ENCODE measurements at regions not wholly inside any gene's neighbourhood (a gene's known extent, or its start where the extent isn't known, plus 50 kb on each side); places are given as distances from the start of the nearest gene placed in this dataset.

DNA sequence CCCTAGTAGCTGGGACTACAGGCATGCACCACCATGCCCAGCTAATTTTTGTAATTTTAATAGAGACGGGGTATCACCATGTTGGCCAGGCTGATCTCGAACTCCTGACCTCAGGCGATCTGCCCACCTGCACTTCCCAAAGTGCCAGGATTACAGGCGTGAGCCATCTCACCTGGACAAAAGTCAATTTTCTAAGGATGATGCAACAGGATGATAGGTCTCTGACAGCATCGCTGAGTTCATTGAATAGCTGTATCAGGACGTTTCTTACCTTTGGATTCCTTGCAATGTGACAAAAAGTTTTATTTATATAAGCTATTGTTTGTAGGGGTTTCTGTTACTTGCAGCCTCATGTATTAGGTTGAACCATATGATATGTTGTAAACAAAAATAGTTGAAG, 55.5 kb upstream of the PCED1B start:
- CTCF ChIA-PET: interaction anchor here (0.6 kb wide), 1 partner anchor 44 kb away, joined by 5 read pairs; no protein-coding TSS in a partner anchor
- no TSS peak for BruUV-seq (replicated peaks)
- Mint-ChIP-seq H3K4me3 (ENCODE audit: low read depth, unreplicated experiment) (no peak overlapping the region), H3K9me3 (ENCODE audit: low read depth, unreplicated experiment) (no peaks in the 10 kb centered on the region), H3K4me1 (ENCODE audit: low read depth, unreplicated experiment) (peaks cover 10% of the 10 kb centered on the region), H3K27ac (ENCODE audit: unreplicated experiment) (no peak overlapping the region), H3K36me3 (ENCODE audit: insufficient read depth, unreplicated experiment) (no peaks in the 10 kb centered on the region), H3K27me3 (ENCODE audit: unreplicated experiment) (no peaks in the 10 kb centered on the region)
- TF ChIP-seq, protein P1, sequence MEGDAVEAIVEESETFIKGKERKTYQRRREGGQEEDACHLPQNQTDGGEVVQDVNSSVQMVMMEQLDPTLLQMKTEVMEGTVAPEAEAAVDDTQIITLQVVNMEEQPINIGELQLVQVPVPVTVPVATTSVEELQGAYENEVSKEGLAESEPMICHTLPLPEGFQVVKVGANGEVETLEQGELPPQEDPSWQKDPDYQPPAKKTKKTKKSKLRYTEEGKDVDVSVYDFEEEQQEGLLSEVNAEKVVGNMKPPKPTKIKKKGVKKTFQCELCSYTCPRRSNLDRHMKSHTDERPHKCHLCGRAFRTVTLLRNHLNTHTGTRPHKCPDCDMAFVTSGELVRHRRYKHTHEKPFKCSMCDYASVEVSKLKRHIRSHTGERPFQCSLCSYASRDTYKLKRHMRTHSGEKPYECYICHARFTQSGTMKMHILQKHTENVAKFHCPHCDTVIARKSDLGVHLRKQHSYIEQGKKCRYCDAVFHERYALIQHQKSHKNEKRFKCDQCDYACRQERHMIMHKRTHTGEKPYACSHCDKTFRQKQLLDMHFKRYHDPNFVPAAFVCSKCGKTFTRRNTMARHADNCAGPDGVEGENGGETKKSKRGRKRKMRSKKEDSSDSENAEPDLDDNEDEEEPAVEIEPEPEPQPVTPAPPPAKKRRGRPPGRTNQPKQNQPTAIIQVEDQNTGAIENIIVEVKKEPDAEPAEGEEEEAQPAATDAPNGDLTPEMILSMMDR (IDR thresholded peaks at IDR 0.05; ENCODE audit: unreplicated experiment): no peak
- intact Hi-C loops (cut with micrococcal nuclease; ENCODE audit: unreplicated experiment): loop anchor here (5.0 to 10.0 kb wide), 3 partner anchors 349 to 872 kb away; no protein-coding TSS in a partner anchor
- no peak for DNase-seq

DNA sequence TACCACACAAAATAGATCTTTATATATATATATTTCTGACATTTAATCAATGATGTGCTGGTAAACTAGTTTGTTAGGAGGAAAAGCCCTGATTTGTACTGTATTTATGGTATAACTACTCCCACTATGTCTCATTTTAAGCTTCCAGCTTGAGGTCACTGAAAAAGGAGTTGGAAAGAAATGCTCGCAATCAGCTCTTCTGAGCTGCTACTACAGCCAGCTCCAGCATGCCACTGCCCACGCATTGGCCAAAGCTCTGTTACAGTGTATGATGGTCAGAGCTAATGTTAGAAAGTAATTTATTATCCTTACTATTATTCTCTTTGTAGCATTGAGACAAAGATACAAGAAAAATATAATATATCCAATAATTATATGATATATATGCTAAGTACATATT, 55.0 kb upstream of the PCED1B start:
- no TSS peak for BruUV-seq (replicated peaks)
- DNase-seq: no peak
- Mint-ChIP-seq H3K4me1 (ENCODE audit: low read depth, unreplicated experiment) (peaks cover 10% of the 10 kb centered on the region), H3K27me3 (ENCODE audit: unreplicated experiment) (no peaks in the 10 kb centered on the region), H3K9me3 (ENCODE audit: low read depth, unreplicated experiment) (no peaks in the 10 kb centered on the region), H3K4me3 (ENCODE audit: low read depth, unreplicated experiment) (no peak overlapping the region), H3K36me3 (ENCODE audit: insufficient read depth, unreplicated experiment) (no peaks in the 10 kb centered on the region), H3K27ac (ENCODE audit: unreplicated experiment) (no peak overlapping the region)
- CTCF ChIA-PET: interaction anchor here (0.6 to 1.2 kb wide), 2 partner anchors 10 to 44 kb away, joined by 3 to 5 read pairs; no protein-coding TSS in a partner anchor
- intact Hi-C loops (cut with micrococcal nuclease; ENCODE audit: unreplicated experiment): loop anchor here (5.0 to 10.0 kb wide), 3 partner anchors 350 to 872 kb away; no protein-coding TSS in a partner anchor
- TF ChIP-seq, protein P1 (IDR thresholded peaks at IDR 0.05; ENCODE audit: unreplicated experiment): no peak

DNA sequence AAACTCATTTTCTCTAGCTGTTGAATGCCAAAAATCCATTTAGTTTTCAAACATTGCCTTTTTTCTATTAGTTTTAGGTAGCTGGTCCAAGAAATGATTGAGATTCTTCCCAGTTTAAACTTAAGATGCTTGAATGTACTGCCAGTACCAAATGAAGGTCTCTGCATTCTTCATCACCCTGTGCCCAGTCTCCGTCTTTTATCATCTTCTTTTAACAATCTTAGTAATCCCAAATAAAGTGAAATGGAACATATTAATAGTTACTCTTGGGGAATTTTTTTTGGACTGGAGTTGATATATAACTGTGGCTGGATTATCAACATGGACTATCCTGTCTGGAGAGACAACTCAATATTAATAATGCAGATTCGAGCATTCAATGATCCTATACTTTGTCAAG, 54.1 kb upstream of the PCED1B start:
- CTCF ChIA-PET: interaction anchor here (0.6 to 1.2 kb wide), 3 partner anchors 9 to 293 kb away, joined by 3 read pairs; no protein-coding TSS in a partner anchor
- Mint-ChIP-seq H3K27me3 (ENCODE audit: unreplicated experiment) (no peaks in the 10 kb centered on the region), H3K36me3 (ENCODE audit: insufficient read depth, unreplicated experiment) (no peaks in the 10 kb centered on the region), H3K4me3 (ENCODE audit: low read depth, unreplicated experiment) (no peak overlapping the region), H3K27ac (ENCODE audit: unreplicated experiment) (no peak overlapping the region), H3K4me1 (ENCODE audit: low read depth, unreplicated experiment) (peaks cover 10% of the 10 kb centered on the region), H3K9me3 (ENCODE audit: low read depth, unreplicated experiment) (no peaks in the 10 kb centered on the region)
- TF ChIP-seq, protein P1 (IDR thresholded peaks at IDR 0.05; ENCODE audit: unreplicated experiment): no peak
- intact Hi-C loops (cut with micrococcal nuclease; ENCODE audit: unreplicated experiment): loop anchor here (10.0 kb wide), 1 partner anchor 351 kb away; no protein-coding TSS in a partner anchor
- BruUV-seq (replicated peaks): no TSS peak
- no peak for DNase-seq

DNA sequence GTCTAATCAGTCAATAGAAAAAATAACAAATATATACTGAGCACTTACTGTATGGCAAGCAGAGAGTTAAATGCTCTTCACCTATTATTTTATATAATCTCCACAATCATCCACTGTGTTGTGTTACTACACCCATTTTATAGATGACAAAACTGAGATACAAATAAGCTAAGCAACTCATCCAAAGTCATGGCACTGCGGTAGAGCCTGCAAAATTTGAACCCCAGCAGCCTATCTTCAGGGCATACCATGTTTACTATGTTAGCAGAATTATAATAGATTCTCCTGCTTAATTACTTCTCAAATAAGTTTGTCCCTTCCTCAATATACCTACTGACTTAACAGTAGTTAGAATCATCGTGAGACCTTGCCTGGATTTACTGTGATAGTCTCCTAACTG, 53.6 kb upstream of the PCED1B start:
- H3K4me1 Mint-ChIP-seq (ENCODE audit: low read depth, unreplicated experiment): peaks cover 10% of the 10 kb centered on the region
- BruUV-seq (replicated peaks): no TSS peak
- H3K4me3 Mint-ChIP-seq (ENCODE audit: low read depth, unreplicated experiment): no peak overlapping the region
- no peak overlapping the region for H3K27ac Mint-ChIP-seq (ENCODE audit: unreplicated experiment)
- intact Hi-C loops (cut with micrococcal nuclease; ENCODE audit: unreplicated experiment): loop anchor here (10.0 kb wide), 1 partner anchor 351 kb away; no protein-coding TSS in a partner anchor
- H3K9me3 Mint-ChIP-seq (ENCODE audit: low read depth, unreplicated experiment): no peaks in the 10 kb centered on the region
- H3K36me3 Mint-ChIP-seq (ENCODE audit: insufficient read depth, unreplicated experiment): no peaks in the 10 kb centered on the region
- no peaks in the 10 kb centered on the region for H3K27me3 Mint-ChIP-seq (ENCODE audit: unreplicated experiment)
- CTCF ChIA-PET: interaction anchor here (0.6 to 1.2 kb wide), 3 partner anchors 8 to 292 kb away, joined by 3 read pairs; no protein-coding TSS in a partner anchor
- no peak for DNase-seq
- TF ChIP-seq, protein P1 (IDR thresholded peaks at IDR 0.05; ENCODE audit: unreplicated experiment): no peak
